GM23248 (cell line): ENCODE measurements at regions not wholly inside any gene's neighbourhood (a gene's known extent, or its start where the extent isn't known, plus 50 kb on each side); places are given as distances from the start of the nearest gene placed in this dataset.

Experiments
- DNase-seq: peaks from one replicate; pipeline ENCODE4 v3.0.0-alpha.2; 2015
- H2AFZ ChIP-seq: fragments of 200-600 bp; sonication (generic); 2 replicates; pipeline ENCODE4 v1.6.1; 2016; ENCODE audit warnings: antibody characterized with exemption
- H3F3A ChIP-seq: fragments of 200-600 bp; sonication (generic); 2 replicates; pipeline ENCODE4 v1.6.1; 2016; ENCODE audit warnings: mild to moderate bottlenecking, antibody characterized with exemption, mixed run types; ENCODE audit not compliant: insufficient read depth
- H3K27ac ChIP-seq: fragments of 200-600 bp; sonication (generic); 2 replicates; pipeline ENCODE4 v1.5.1; 2016; ENCODE audit warnings: mild to moderate bottlenecking
- H3K27me3 ChIP-seq: fragments of 200-600 bp; sonication (generic); replicated peaks from 2 replicates; pipeline ENCODE4 v1.6.1; 2016; ENCODE audit warnings: mild to moderate bottlenecking; ENCODE audit not compliant: insufficient read depth
- H3K36me3 ChIP-seq: fragments of 200-600 bp; sonication (generic); 2 replicates; pipeline ENCODE4 v1.6.1; 2016; ENCODE audit warnings: low read depth, mild to moderate bottlenecking
- H3K4me1 ChIP-seq: fragments of 200-600 bp; sonication (generic); 2 replicates; pipeline ENCODE4 v1.6.1; 2016; ENCODE audit warnings: mild to moderate bottlenecking; ENCODE audit not compliant: insufficient read depth
- H3K4me2 ChIP-seq: fragments of 200-600 bp; sonication (generic); one replicate; pipeline ENCODE4 v1.6.1; 2016; ENCODE audit warnings: mild to moderate bottlenecking; ENCODE audit not compliant: unreplicated experiment
- H3K4me3 ChIP-seq: fragments of 200-600 bp; sonication (generic); 2 replicates; pipeline ENCODE4 v1.5.1; 2016; ENCODE audit warnings: mild to moderate bottlenecking
- H3K79me2 ChIP-seq: fragments of 200-600 bp; sonication (generic); 2 replicates; pipeline ENCODE4 v1.6.1; 2016; ENCODE audit warnings: mild to moderate bottlenecking; ENCODE audit not compliant: insufficient read depth
- H3K9ac ChIP-seq: fragments of 200-600 bp; sonication (generic); 2 replicates; pipeline ENCODE4 v1.6.1; 2016; ENCODE audit warnings: mild to moderate bottlenecking
- H3K9me2 ChIP-seq: fragments of 200-600 bp; sonication (generic); 2 replicates; pipeline ENCODE4 v1.6.1; 2016; ENCODE audit warnings: mixed run types, mild to moderate bottlenecking, moderate library complexity; ENCODE audit not compliant: insufficient read depth
- H3K9me3 ChIP-seq: fragments of 200-600 bp; sonication (generic); one replicate; pipeline ENCODE4 v1.6.1; 2017; ENCODE audit warnings: low read depth
- H4K20me1 ChIP-seq: fragments of 200-600 bp; sonication (generic); 2 replicates; pipeline ENCODE4 v1.6.0; 2016; ENCODE audit not compliant: insufficient read depth
- EZH2 ChIP-seq: fragments of 200-600 bp; sonication (generic); IDR thresholded peaks from 2 replicates; pipeline ENCODE4 v1.6.1; 2018; ENCODE audit warnings: antibody characterized with exemption, mild to moderate bottlenecking; ENCODE audit not compliant: insufficient read depth, poor library complexity, severe bottlenecking
- EZH2phosphoT487 ChIP-seq: fragments of 200-600 bp; sonication (generic); IDR thresholded peaks from 2 replicates; pipeline ENCODE4 v1.6.1; 2018; ENCODE audit warnings: antibody characterized with exemption, moderate library complexity, mild to moderate bottlenecking, low read depth; ENCODE audit not compliant: insufficient read depth
- WGBS, 2 experiments: methylation state at CpG; one replicate each; pipeline ENCODE4 v1.1.6; 2015 to 2017; ENCODE audit warnings: low lambda C conversion rate in 2 of 2, low coverage in 1 of 2; ENCODE audit errors: missing lambda C conversion rate in 2 of 2; 5-methylcytosine and 5-hydroxymethylcytosine counted together
- in situ Hi-C: fragments of 300-500 bp; cut with MboI; formaldehyde crosslinking; loops from 2 replicates; pipeline ENCODE4 v1.15.0; 2020

GRCh38 chr21:31425138-31425537, 81.1 kb upstream of the TIAM1 start:
- H3K4me1 ChIP-seq: no peaks in the 10 kb centered on the region
- H3K27me3 ChIP-seq: no peaks in the 10 kb centered on the region
- H2AFZ ChIP-seq: no peak overlapping the region
- no peaks in the 10 kb centered on the region for H3K9me3 ChIP-seq
- H3F3A ChIP-seq: 0 out of 2 replicates have a peak, but pooled peaks cover 8% of the 10 kb centered on the region
- no peak overlapping the region for H3K4me3 ChIP-seq
- H3K79me2 ChIP-seq: no peaks in the 10 kb centered on the region
- in situ Hi-C loops: no loop called here
- TF ChIP-seq EZH2phosphoT487 (no peak), EZH2 (no peak)
- no peaks in the 10 kb centered on the region for H3K36me3 ChIP-seq
- H3K27ac ChIP-seq: no peak overlapping the region
- WGBS, 2 experiments: 41 to 42% methylated on average over 5 of the region's 5 CpGs
- DNase-seq: no peak
- H4K20me1 ChIP-seq: no peaks in the 10 kb centered on the region
- H3K9me2 ChIP-seq: no peaks in the 10 kb centered on the region
- H3K4me2 ChIP-seq: no peak overlapping the region
- H3K9ac ChIP-seq: no peak overlapping the region

GRCh38 chr21:31424058-31424457, 80.0 kb upstream of the TIAM1 start:
- H3F3A ChIP-seq: 0 out of 2 replicates have a peak, but pooled peaks cover 8% of the 10 kb centered on the region
- no peak overlapping the region for H3K4me3 ChIP-seq
- WGBS, 2 experiments: 10 to 14% methylated on average over 6 of the region's 6 CpGs
- 0 out of 2 replicates have a peak overlapping the region, but pooled peaks have one; percentile 3 for H2AFZ ChIP-seq
- no peaks in the 10 kb centered on the region for H3K36me3 ChIP-seq
- H3K4me2 ChIP-seq: no peak overlapping the region
- H3K27ac ChIP-seq: no peak overlapping the region
- no peaks in the 10 kb centered on the region for H3K9me3 ChIP-seq
- no peak overlapping the region for H3K9ac ChIP-seq
- no peaks in the 10 kb centered on the region for H3K4me1 ChIP-seq
- H3K79me2 ChIP-seq: no peaks in the 10 kb centered on the region
- DNase-seq: no peak
- in situ Hi-C loops: no loop called here
- H3K9me2 ChIP-seq: no peaks in the 10 kb centered on the region
- no peaks in the 10 kb centered on the region for H3K27me3 ChIP-seq
- no peaks in the 10 kb centered on the region for H4K20me1 ChIP-seq
- TF ChIP-seq EZH2 (no peak), EZH2phosphoT487 (no peak)

- no peak for TF ChIP-seq EZH2
- no peak for TF ChIP-seq EZH2phosphoT487
- Histone ChIP-seq H3K36me3 (no peaks in the 10 kb centered on the region), H4K20me1 (no peaks in the 10 kb centered on the region), H3F3A (0 out of 2 replicates have a peak, but pooled peaks cover 8% of the 10 kb centered on the region), H2AFZ (no peak overlapping the region), H3K27me3 (no peaks in the 10 kb centered on the region), H3K27ac (no peak overlapping the region), H3K4me2 (no peak overlapping the region), H3K4me1 (no peaks in the 10 kb centered on the region), H3K79me2 (no peaks in the 10 kb centered on the region), H3K9me3 (no peaks in the 10 kb centered on the region), H3K9ac (no peak overlapping the region), H3K4me3 (no peak overlapping the region), H3K9me2 (no peaks in the 10 kb centered on the region)
- WGBS, 2 experiments: 77 to 88% methylated on average over 8 of the region's 8 CpGs
- DNase-seq: no peak
- in situ Hi-C loops: no loop called here
These were observed 76.9 kb upstream of the TIAM1 start for GRCh38 chr21:31420988-31421387.

- 57 to 65% methylated on average over 1 of the region's 1 CpG for WGBS, 2 experiments
- Histone ChIP-seq H3F3A (0 out of 2 replicates have a peak, but pooled peaks cover 8% of the 10 kb centered on the region), H3K9me2 (no peaks in the 10 kb centered on the region), H3K4me2 (no peak overlapping the region), H3K27me3 (no peaks in the 10 kb centered on the region), H3K4me1 (no peaks in the 10 kb centered on the region), H3K9me3 (no peaks in the 10 kb centered on the region), H3K4me3 (no peak overlapping the region), H3K79me2 (no peaks in the 10 kb centered on the region), H2AFZ (no peak overlapping the region), H4K20me1 (no peaks in the 10 kb centered on the region), H3K27ac (no peak overlapping the region), H3K9ac (no peak overlapping the region), H3K36me3 (no peaks in the 10 kb centered on the region)
- TF ChIP-seq EZH2 (no peak), EZH2phosphoT487 (no peak)
- DNase-seq: no peak
- in situ Hi-C loops: no loop called here
These were observed 76.3 kb upstream of the TIAM1 start for GRCh38 chr21:31420354-31420753.
